ENCODE measurements at regions not wholly inside any gene's neighbourhood (a gene's known extent, or its start where the extent isn't known, plus 50 kb on each side); places are given as distances from the start of the nearest gene placed in this dataset.

DNA sequence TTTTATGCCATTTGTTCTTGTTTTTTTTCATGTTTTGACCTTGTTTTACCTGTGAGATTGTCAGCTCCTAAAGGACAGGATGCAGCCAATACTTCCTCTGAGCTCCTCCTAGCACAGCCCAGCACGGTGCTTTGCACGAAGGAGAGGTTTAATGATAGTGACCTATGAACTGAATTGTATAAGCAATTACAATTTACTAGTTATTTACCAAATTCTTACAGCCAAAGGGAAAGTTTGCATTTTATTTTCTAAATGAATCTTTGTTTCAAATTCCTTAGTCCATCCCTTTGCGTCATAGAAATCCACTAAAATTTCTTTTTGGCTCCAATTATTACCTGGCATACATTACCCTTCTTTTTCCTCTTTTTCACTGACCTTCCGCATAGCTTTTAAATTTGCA lies 326.1 kb downstream of the TDRD15 start:
- WGBS, 2 donors (ENCODE audit: extremely low coverage in 2 of 2, insufficient read length in 2 of 2, insufficient replicate concordance in 1 of 2), result no CpG with 5 or more reads among the region's 4 CpGs

DNA sequence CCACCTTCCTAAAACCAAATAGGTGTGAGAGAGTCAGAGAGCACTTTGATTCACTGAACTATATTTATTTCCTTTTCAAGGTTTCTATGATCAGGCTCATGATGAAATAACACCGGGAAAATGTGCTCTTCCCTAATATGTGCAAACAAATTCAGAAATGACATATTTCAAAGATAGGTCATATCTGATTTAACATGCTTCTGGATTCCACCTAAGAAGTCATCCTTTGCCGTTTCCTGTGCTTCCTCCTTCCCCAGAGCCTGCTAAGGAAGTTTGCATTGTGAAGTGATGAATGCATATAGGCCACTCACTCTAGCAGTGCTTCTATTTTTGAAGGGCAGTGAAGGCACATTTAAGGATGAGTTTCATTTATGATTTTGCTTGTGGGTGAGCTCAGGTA lies 327.6 kb downstream of the TDRD15 start:
- H2BK5ac ChIP-seq (ENCODE audit: low read length), result no peak overlapping the region
- no peak overlapping the region for H3K9ac ChIP-seq (ENCODE audit: low read depth, low read length, poor library complexity)
- no peak for DNase-seq (ENCODE audit: low spot score)
- no peaks in the 10 kb centered on the region for H3K79me1 ChIP-seq (ENCODE audit: low read depth, low read length)
- no peak overlapping the region for H4K91ac ChIP-seq (ENCODE audit: low read depth, low read length, poor library complexity)
- no peak overlapping the region for H2AFZ ChIP-seq (ENCODE audit: low read length)
- H2AK5ac ChIP-seq (ENCODE audit: low read depth, low read length), result no peak overlapping the region
- no peak overlapping the region for H3K4ac ChIP-seq (ENCODE audit: low read length)
- no peak overlapping the region for H3K4me2 ChIP-seq (ENCODE audit: insufficient read depth, low read length, poor library complexity, severe bottlenecking)
- H3K4me3 ChIP-seq (ENCODE audit: low read length in 2 of 2), result no peak overlapping the region
- H3K27me3 ChIP-seq (ENCODE audit: control insufficient read depth in 3 of 3, insufficient read depth in 3 of 3, low read depth in 1 of 3, low read length in 3 of 3), result no peaks in the 10 kb centered on the region
- H3K36me3 ChIP-seq (replicated peaks in 1 of 2; ENCODE audit: control insufficient read depth in 2 of 2, insufficient read depth in 2 of 2, low read length in 2 of 2), result no peaks in the 10 kb centered on the region
- H4K8ac ChIP-seq (ENCODE audit: low read depth, low read length), result no peak overlapping the region
- no peak overlapping the region for H2BK15ac ChIP-seq (ENCODE audit: low read length)
- no peak overlapping the region for H2BK12ac ChIP-seq (ENCODE audit: low read length)
- H3K9me3 ChIP-seq (replicated peaks in 1 of 2; ENCODE audit: control insufficient read depth in 2 of 2, insufficient read depth in 1 of 2, low read depth in 1 of 2, low read length in 2 of 2), result no peaks in the 10 kb centered on the region
- H3K23ac ChIP-seq (ENCODE audit: low read depth, low read length, poor library complexity), result no peak overlapping the region
- no peak overlapping the region for H2BK120ac ChIP-seq (ENCODE audit: low read depth, low read length)
- no peak overlapping the region for H3K14ac ChIP-seq (ENCODE audit: low read length)
- H3K27ac ChIP-seq (replicated peaks; ENCODE audit: low read length), result no peak overlapping the region
- no peak overlapping the region for H3K18ac ChIP-seq (ENCODE audit: low read length)
- WGBS, 2 donors (ENCODE audit: extremely low coverage in 2 of 2, insufficient read length in 2 of 2, insufficient replicate concordance in 1 of 2), result no CpG with 5 or more reads among the region's 2 CpGs
- H3K4me1 ChIP-seq (ENCODE audit: control insufficient read depth in 2 of 2, insufficient read depth in 1 of 2, low read depth in 1 of 2, low read length in 2 of 2), result peaks cover 0 to 4% of the 10 kb centered on the region in 2 donors

More for the DNA sequence above, 326.1 kb downstream of the TDRD15 start:
- no peak overlapping the region for H3K4me3 ChIP-seq (ENCODE audit: low read length in 2 of 2)
- no peak overlapping the region for H2AFZ ChIP-seq (ENCODE audit: low read length)
- no peak overlapping the region for H2BK12ac ChIP-seq (ENCODE audit: low read length)
- no peak overlapping the region for H4K91ac ChIP-seq (ENCODE audit: low read depth, low read length, poor library complexity)
- H3K4me2 ChIP-seq (ENCODE audit: insufficient read depth, low read length, poor library complexity, severe bottlenecking), result no peak overlapping the region
- H3K14ac ChIP-seq (ENCODE audit: low read length), result no peak overlapping the region
- H2BK15ac ChIP-seq (ENCODE audit: low read length), result no peak overlapping the region
- no peak overlapping the region for H3K27ac ChIP-seq (replicated peaks; ENCODE audit: low read length)
- H3K23ac ChIP-seq (ENCODE audit: low read depth, low read length, poor library complexity), result no peak overlapping the region
- no peak overlapping the region for H2BK5ac ChIP-seq (ENCODE audit: low read length)
- H4K8ac ChIP-seq (ENCODE audit: low read depth, low read length), result no peak overlapping the region
- no peaks in the 10 kb centered on the region for H3K9me3 ChIP-seq (replicated peaks in 1 of 2; ENCODE audit: control insufficient read depth in 2 of 2, insufficient read depth in 1 of 2, low read depth in 1 of 2, low read length in 2 of 2)
- no peak overlapping the region for H3K18ac ChIP-seq (ENCODE audit: low read length)
- H3K27me3 ChIP-seq (ENCODE audit: control insufficient read depth in 3 of 3, insufficient read depth in 3 of 3, low read depth in 1 of 3, low read length in 3 of 3), result no peaks in the 10 kb centered on the region
- H3K36me3 ChIP-seq (replicated peaks in 1 of 2; ENCODE audit: control insufficient read depth in 2 of 2, insufficient read depth in 2 of 2, low read length in 2 of 2), result no peaks in the 10 kb centered on the region
- no peak for DNase-seq (ENCODE audit: low spot score)
- H3K4ac ChIP-seq (ENCODE audit: low read length), result no peak overlapping the region
- peaks cover 0 to 4% of the 10 kb centered on the region in 2 donors for H3K4me1 ChIP-seq (ENCODE audit: control insufficient read depth in 2 of 2, insufficient read depth in 1 of 2, low read depth in 1 of 2, low read length in 2 of 2)
- H3K9ac ChIP-seq (ENCODE audit: low read depth, low read length, poor library complexity), result no peak overlapping the region
- no peaks in the 10 kb centered on the region for H3K79me1 ChIP-seq (ENCODE audit: low read depth, low read length)
- no peak overlapping the region for H2BK120ac ChIP-seq (ENCODE audit: low read depth, low read length)
- H2AK5ac ChIP-seq (ENCODE audit: low read depth, low read length), result no peak overlapping the region

DNA sequence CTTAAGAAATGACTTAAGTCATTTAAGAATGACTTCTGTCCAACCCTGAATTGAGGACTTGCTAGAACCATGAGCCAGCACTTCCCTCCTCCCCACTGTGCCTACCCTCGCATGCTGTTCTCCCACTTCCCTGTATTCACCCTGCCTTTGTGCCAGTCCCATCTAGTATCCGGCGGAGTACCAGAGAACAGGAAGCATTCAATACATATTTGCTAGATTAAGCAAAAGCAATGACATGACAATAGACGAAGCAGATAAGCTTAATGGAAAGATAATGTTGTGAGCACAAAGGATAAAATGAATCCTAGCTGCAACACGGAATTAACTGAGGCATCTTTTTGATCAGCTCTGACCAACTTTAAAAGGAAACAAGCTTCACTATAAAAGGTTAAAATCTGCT lies 328.5 kb downstream of the TDRD15 start:
- Histone ChIP-seq H3K4me1 (ENCODE audit: control insufficient read depth in 2 of 2, insufficient read depth in 1 of 2, low read depth in 1 of 2, low read length in 2 of 2) (peaks cover 0 to 4% of the 10 kb centered on the region in 2 donors), H3K4ac (ENCODE audit: low read length) (no peak overlapping the region), H2AK5ac (ENCODE audit: low read depth, low read length) (no peak overlapping the region), H3K27ac (replicated peaks; ENCODE audit: low read length) (no peak overlapping the region), H2BK12ac (ENCODE audit: low read length) (no peak overlapping the region), H3K9me3 (replicated peaks in 1 of 2; ENCODE audit: control insufficient read depth in 2 of 2, insufficient read depth in 1 of 2, low read depth in 1 of 2, low read length in 2 of 2) (no peaks in the 10 kb centered on the region), H3K27me3 (ENCODE audit: control insufficient read depth in 3 of 3, insufficient read depth in 3 of 3, low read depth in 1 of 3, low read length in 3 of 3) (no peaks in the 10 kb centered on the region), H3K4me3 (ENCODE audit: low read length in 2 of 2) (no peak overlapping the region), H4K91ac (ENCODE audit: low read depth, low read length, poor library complexity) (no peak overlapping the region), H3K4me2 (ENCODE audit: insufficient read depth, low read length, poor library complexity, severe bottlenecking) (no peak overlapping the region), H3K23ac (ENCODE audit: low read depth, low read length, poor library complexity) (no peak overlapping the region), H3K36me3 (replicated peaks in 1 of 2; ENCODE audit: control insufficient read depth in 2 of 2, insufficient read depth in 2 of 2, low read length in 2 of 2) (no peaks in the 10 kb centered on the region), H3K14ac (ENCODE audit: low read length) (no peak overlapping the region), H3K79me1 (ENCODE audit: low read depth, low read length) (no peaks in the 10 kb centered on the region), H2BK5ac (ENCODE audit: low read length) (no peak overlapping the region), H4K8ac (ENCODE audit: low read depth, low read length) (no peak overlapping the region), H3K18ac (ENCODE audit: low read length) (no peak overlapping the region), H2AFZ (ENCODE audit: low read length) (no peak overlapping the region), H2BK120ac (ENCODE audit: low read depth, low read length) (no peak overlapping the region), H2BK15ac (ENCODE audit: low read length) (no peak overlapping the region), H3K9ac (ENCODE audit: low read depth, low read length, poor library complexity) (no peak overlapping the region)
- no peak for DNase-seq (ENCODE audit: low spot score)
- WGBS, 2 donors (ENCODE audit: extremely low coverage in 2 of 2, insufficient read length in 2 of 2, insufficient replicate concordance in 1 of 2), result no CpG with 5 or more reads among the region's 5 CpGs

DNA sequence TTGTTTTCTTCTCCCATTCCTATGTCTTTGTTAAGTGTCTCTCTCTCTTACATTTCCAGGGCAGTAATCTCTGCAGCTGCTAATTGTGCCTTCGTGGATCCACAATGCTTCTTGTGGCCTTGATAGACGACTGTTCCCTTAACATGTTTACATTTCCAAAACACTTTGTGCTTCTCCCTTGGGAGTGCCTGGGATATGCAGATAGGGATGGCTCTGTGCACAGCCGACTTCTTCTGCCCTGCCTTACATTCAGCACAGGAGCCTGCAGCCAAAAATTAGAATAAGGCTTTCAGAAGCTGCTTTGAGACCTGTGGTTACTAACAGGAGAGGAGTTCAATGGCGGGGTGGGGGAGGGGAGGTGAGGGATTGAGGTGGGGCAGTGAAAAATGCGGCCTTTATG lies 328.9 kb downstream of the TDRD15 start:
- Histone ChIP-seq H3K14ac (ENCODE audit: low read length) (no peak overlapping the region), H2AK5ac (ENCODE audit: low read depth, low read length) (no peak overlapping the region), H3K4me2 (ENCODE audit: insufficient read depth, low read length, poor library complexity, severe bottlenecking) (no peak overlapping the region), H4K91ac (ENCODE audit: low read depth, low read length, poor library complexity) (no peak overlapping the region), H2BK15ac (ENCODE audit: low read length) (no peak overlapping the region), H2BK12ac (ENCODE audit: low read length) (no peak overlapping the region), H3K27me3 (ENCODE audit: control insufficient read depth in 3 of 3, insufficient read depth in 3 of 3, low read depth in 1 of 3, low read length in 3 of 3) (no peaks in the 10 kb centered on the region), H3K79me1 (ENCODE audit: low read depth, low read length) (no peaks in the 10 kb centered on the region), H2AFZ (ENCODE audit: low read length) (no peak overlapping the region), H3K18ac (ENCODE audit: low read length) (no peak overlapping the region), H2BK120ac (ENCODE audit: low read depth, low read length) (no peak overlapping the region), H3K4ac (ENCODE audit: low read length) (no peak overlapping the region), H3K23ac (ENCODE audit: low read depth, low read length, poor library complexity) (no peak overlapping the region), H4K8ac (ENCODE audit: low read depth, low read length) (no peak overlapping the region), H3K4me3 (ENCODE audit: low read length in 2 of 2) (no peak overlapping the region), H3K9me3 (replicated peaks in 1 of 2; ENCODE audit: control insufficient read depth in 2 of 2, insufficient read depth in 1 of 2, low read depth in 1 of 2, low read length in 2 of 2) (no peaks in the 10 kb centered on the region), H3K36me3 (replicated peaks in 1 of 2; ENCODE audit: control insufficient read depth in 2 of 2, insufficient read depth in 2 of 2, low read length in 2 of 2) (no peaks in the 10 kb centered on the region), H3K4me1 (ENCODE audit: control insufficient read depth in 2 of 2, insufficient read depth in 1 of 2, low read depth in 1 of 2, low read length in 2 of 2) (peaks cover 0 to 4% of the 10 kb centered on the region in 2 donors), H2BK5ac (ENCODE audit: low read length) (no peak overlapping the region), H3K9ac (ENCODE audit: low read depth, low read length, poor library complexity) (no peak overlapping the region), H3K27ac (replicated peaks; ENCODE audit: low read length) (no peak overlapping the region)
- no CpG with 5 or more reads among the region's 5 CpGs for WGBS, 2 donors (ENCODE audit: extremely low coverage in 2 of 2, insufficient read length in 2 of 2, insufficient replicate concordance in 1 of 2)
- DNase-seq (ENCODE audit: low spot score), result no peak
